HCT116 (cell line): ENCODE measurements at regions not wholly inside any gene's neighbourhood (a gene's known extent, or its start where the extent isn't known, plus 50 kb on each side); places are given as distances from the start of the nearest gene placed in this dataset.

Experiments used
- ATAC-seq: fragments of 200-7000 bp; cut with Tn5 transposase; 2 replicates; pipeline ENCODE4 v1.9.1; 2020; ENCODE audit warnings: mild to moderate bottlenecking, moderate library complexity
- BruUV-seq: library from RNA; stranded (reverse); fragments of 400-500 nt; replicated peaks from 2 replicates; lab custom pipeline; 2021; lab: Mats Ljungman, UMichigan
- CTCF ChIA-PET: fragments of 300-600 bp; sonication (Branson Sonifier 250); formaldehyde crosslinking; loops from one replicate; lab custom pipeline; 2021; ENCODE audit warnings: antibody characterized with exemption; lab: Charles Lee
- POLR2A ChIA-PET: fragments of 300-600, 350-600 bp; sonication (Branson Sonifier 250); formaldehyde crosslinking; loops from one replicate; lab custom pipeline; 2021; ENCODE audit warnings: antibody characterized with exemption; lab: Charles Lee
- RAD21 ChIA-PET, 2 experiments: fragments of 300-600 bp; sonication (Branson Sonifier 250); formaldehyde crosslinking; loops; one replicate each; lab custom pipeline; 2023; ENCODE audit warnings: low total read pairs in 2 of 2; ENCODE audit not compliant: uncharacterized antibody in 2 of 2, unreplicated experiment in 2 of 2, low non-redundant PET in 1 of 2; lab: Charles Lee
- DNase-seq: peaks from one replicate; pipeline ENCODE4 v3.0.0-alpha.2; 2010; ENCODE audit warnings: low read depth, low spot score
- H2AFZ ChIP-seq: fragments of 200-600 bp; shearing (Covaris generic), sonication (generic); 2 replicates; pipeline ENCODE4 v1.6.1; 2017; ENCODE audit warnings: low read depth, mixed run types, mixed read lengths, antibody characterized with exemption, low read length; ENCODE audit not compliant: poor library complexity, severe bottlenecking
- H3K27ac ChIP-seq: 2 replicates; pipeline ENCODE4 v1.5.1; 2012; ENCODE audit warnings: low read depth, low read length
- H3K27me3 ChIP-seq: fragments of 200-600 bp; sonication (generic); 2 replicates; pipeline ENCODE4 v1.6.1; 2016; ENCODE audit warnings: mixed run types, low read length, mixed read lengths; ENCODE audit not compliant: insufficient read depth
- H3K36me3 ChIP-seq, 2 experiments: fragments of 200-500 bp in 1 of 2; fragments of 200-600 bp in 1 of 2; sonication (Bioruptor generic) in 1 of 2; sonication (generic) in 1 of 2; 2 replicates each; pipeline versions ENCODE4 v1.5.1 to v1.6.1; 2014 to 2016; ENCODE audit warnings: low read length in 2 of 2, inconsistent platforms in 1 of 2, mixed read lengths in 1 of 2, mixed run types in 1 of 2; ENCODE audit not compliant: insufficient read depth in 2 of 2, control insufficient read depth in 1 of 2
- H3K4me1 ChIP-seq, 2 experiments: fragments of 200-600 bp in 1 of 2; sonication (generic) in 1 of 2; 2 replicates each; pipeline versions ENCODE4 v1.5.1 to v1.6.1; 2012 to 2017; ENCODE audit warnings: low read length in 2 of 2, inconsistent platforms in 1 of 2, mild to moderate bottlenecking in 1 of 2, mixed read lengths in 1 of 2, mixed run types in 1 of 2, moderate library complexity in 1 of 2; ENCODE audit not compliant: insufficient read depth in 2 of 2, control insufficient read depth in 1 of 2
- H3K4me2 ChIP-seq: fragments of 200-600 bp; sonication (generic); 2 replicates; pipeline ENCODE4 v1.6.1; 2017; ENCODE audit warnings: mixed run types, low read length, mixed read lengths
- H3K4me3 ChIP-seq, 2 experiments: fragments of 200-600 bp in 1 of 2; sonication (generic) in 1 of 2; replicated peaks in 1 of 2; 2 replicates each; pipeline ENCODE4 v1.5.1; 2011 to 2016; ENCODE audit warnings: low read length in 2 of 2, control low read depth in 1 of 2, low read depth in 1 of 2, mild to moderate bottlenecking in 1 of 2, mixed read lengths in 1 of 2, mixed run types in 1 of 2
- H3K79me2 ChIP-seq: fragments of 200-600 bp; sonication (generic); 2 replicates; pipeline ENCODE4 v1.6.1; 2017; ENCODE audit warnings: mild to moderate bottlenecking, mixed run types, low read length, moderate library complexity, mixed read lengths; ENCODE audit not compliant: insufficient read depth
- H3K9ac ChIP-seq: fragments of 200-600 bp; sonication (generic); 2 replicates; pipeline ENCODE4 v1.6.1; 2016; ENCODE audit warnings: low read length, mixed read lengths
- H3K9me2 ChIP-seq: fragments of 200-600 bp; sonication (generic), shearing (Covaris generic); 2 replicates; pipeline ENCODE4 v1.6.1; 2017; ENCODE audit warnings: mixed run types, mild to moderate bottlenecking, moderate library complexity; ENCODE audit not compliant: insufficient read depth
- H3K9me3 ChIP-seq, 2 experiments: fragments of 200-500 bp in 1 of 2; fragments of 200-600 bp in 1 of 2; sonication (Bioruptor generic) in 1 of 2; sonication (generic) in 1 of 2; 2 replicates each; pipeline ENCODE4 v1.6.1; 2014 to 2017; ENCODE audit warnings: low read length in 2 of 2, mixed read lengths in 2 of 2, inconsistent platforms in 1 of 2, low read depth in 1 of 2, mild to moderate bottlenecking in 1 of 2, mixed run types in 1 of 2, moderate library complexity in 1 of 2; ENCODE audit not compliant: control insufficient read depth in 1 of 2, insufficient read depth in 1 of 2
- H4K20me1 ChIP-seq: fragments of 200-600 bp; sonication (generic), shearing (Covaris generic); 2 replicates; pipeline ENCODE4 v1.6.1; 2017; ENCODE audit warnings: mixed run types, mild to moderate bottlenecking, moderate library complexity; ENCODE audit not compliant: insufficient read depth
- ATF3 ChIP-seq: IDR thresholded peaks from 2 replicates; pipeline ENCODE4 v1.6.1; 2012
- CBX3 ChIP-seq: IDR thresholded peaks from 2 replicates; pipeline ENCODE4 v1.6.1; 2012; ENCODE audit warnings: low read depth
- CTCF ChIP-seq, 3 experiments: fragments of 200-600 bp in 1 of 3; sonication (generic) in 1 of 3; IDR thresholded peaks in 2 of 3; conservative IDR thresholded peaks in 1 of 3; 2 replicates each; pipeline ENCODE4 v1.5.1; 2012 to 2017; ENCODE audit warnings: low read depth in 2 of 3, low read length in 2 of 3, antibody characterized with exemption in 1 of 3, borderline replicate concordance in 1 of 3, control low read depth in 1 of 3, mild to moderate bottlenecking in 1 of 3, mixed read lengths in 1 of 3, mixed run types in 1 of 3, moderate library complexity in 1 of 3; ENCODE audit not compliant: insufficient read depth in 1 of 3
- EZH2 ChIP-seq: fragments of 200-600 bp; sonication (generic); IDR thresholded peaks from 2 replicates; pipeline ENCODE4 v1.6.1; 2017; ENCODE audit warnings: antibody characterized with exemption, mixed run types
- EZH2phosphoT487 ChIP-seq: fragments of 200-600 bp; IDR thresholded peaks from 2 replicates; pipeline ENCODE4 v1.6.1; 2018; ENCODE audit warnings: antibody characterized with exemption, borderline replicate concordance
- FOSL1 ChIP-seq: IDR thresholded peaks from 2 replicates; pipeline ENCODE4 v1.6.1; 2012; ENCODE audit warnings: low read depth
- MAX ChIP-seq: IDR thresholded peaks from 2 replicates; pipeline ENCODE4 v1.6.1; 2012
- RAD21 ChIP-seq: IDR thresholded peaks from 2 replicates; pipeline ENCODE4 v1.6.1; 2012; ENCODE audit warnings: low read depth, mild to moderate bottlenecking
- SP1 ChIP-seq: IDR thresholded peaks from 2 replicates; pipeline ENCODE4 v1.6.1; 2012; ENCODE audit warnings: low read depth
- SRF ChIP-seq: IDR thresholded peaks from 2 replicates; pipeline ENCODE4 v1.6.1; 2012; ENCODE audit warnings: low read depth
- YY1 ChIP-seq: IDR thresholded peaks from 2 replicates; pipeline ENCODE4 v1.6.1; 2011; ENCODE audit warnings: low read length, low read depth, moderate library complexity, mild to moderate bottlenecking; ENCODE audit not compliant: insufficient replicate concordance; ENCODE audit errors: extremely low read depth
- ZBTB33 ChIP-seq: IDR thresholded peaks from 2 replicates; pipeline ENCODE4 v1.6.1; 2011; ENCODE audit warnings: mild to moderate bottlenecking, low read length, moderate library complexity; ENCODE audit not compliant: insufficient replicate concordance; ENCODE audit errors: extremely low read depth
- intact Hi-C: fragments of 100-400 bp; cut with micrococcal nuclease; formaldehyde crosslinking; loops from 2 replicates; pipeline ENCODE4 v1.10.0; 2022

- H4K20me1 ChIP-seq: no peaks in the 10 kb centered on the region
- no peaks in the 10 kb centered on the region for H3K9me3 ChIP-seq
- ChIA-PET CTCF (no interaction called here), RAD21 (no interaction called here), POLR2A (no interaction called here)
- no peak overlapping the region for H3K4me3 ChIP-seq
- TF ChIP-seq FOSL1 (no peak), SRF (no peak), EZH2 (no peak), CTCF (IDR thresholded peaks at IDR 0.05 in 2 of 3, conservative IDR thresholded peaks at IDR 0.05 in 1 of 3; ENCODE audit: borderline replicate concordance in 1 of 3, insufficient read depth in 1 of 3, low read depth in 2 of 3, low read length in 2 of 3) (no peak), MAX (no peak), SP1 (no peak), ATF3 (no peak), ZBTB33 (no peak), YY1 (no peak), EZH2phosphoT487 (no peak), CBX3 (no peak), RAD21 (no peak)
- intact Hi-C loops: no loop called here
- DNase-seq: no peak
- ATAC-seq: no peak
- BruUV-seq: no TSS peak
- no peaks in the 10 kb centered on the region for H3K27me3 ChIP-seq
- no peak overlapping the region for H2AFZ ChIP-seq
- no peaks in the 10 kb centered on the region for H3K36me3 ChIP-seq
- H3K9me2 ChIP-seq: no peaks in the 10 kb centered on the region
- no peaks in the 10 kb centered on the region for H3K79me2 ChIP-seq
- no peak overlapping the region for H3K4me2 ChIP-seq
- no peak overlapping the region for H3K27ac ChIP-seq
- H3K9ac ChIP-seq: no peak overlapping the region
- no peaks in the 10 kb centered on the region for H3K4me1 ChIP-seq
Observed at GRCh38 chr10:3941676-3942075, 156.7 kb upstream of the KLF6 start.
